HEK293T (cell line): ENCODE measurements at regions not wholly inside any gene's neighbourhood (a gene's known extent, or its start where the extent isn't known, plus 50 kb on each side); places are given as distances from the start of the nearest gene placed in this dataset.

ENCODE experiments used
- ARNT ChIP-seq: fragments of 450-650 bp; IDR thresholded peaks from 2 replicates; pipeline ENCODE4 v1.6.1; 2017; ENCODE audit warnings: mild to moderate bottlenecking
- FOXA1 ChIP-seq: fragments of 450-650 bp; IDR thresholded peaks from 2 replicates; pipeline ENCODE4 v1.6.1; 2016; ENCODE audit warnings: mild to moderate bottlenecking
- FOXM1 ChIP-seq: fragments of 450-650 bp; IDR thresholded peaks from 2 replicates; pipeline ENCODE4 v1.6.1; 2017; ENCODE audit warnings: mild to moderate bottlenecking, borderline replicate concordance
- L3MBTL2 ChIP-seq: fragments of 450-650 bp; conservative IDR thresholded peaks from 2 replicates; pipeline ENCODE4 v1.6.1; 2016; ENCODE audit warnings: mild to moderate bottlenecking
- NFRKB ChIP-seq: fragments of 450-650 bp; IDR thresholded peaks from 2 replicates; pipeline ENCODE4 v1.6.1; 2016; ENCODE audit warnings: mild to moderate bottlenecking, moderate library complexity
- SP1 ChIP-seq: fragments of 450-650 bp; IDR thresholded peaks from 2 replicates; pipeline ENCODE4 v1.6.1; 2017
- TARDBP ChIP-seq: fragments of 450-650 bp; IDR thresholded peaks from 2 replicates; pipeline ENCODE4 v1.6.1; 2016

- TF ChIP-seq NFRKB (no peak), FOXA1 (no peak), L3MBTL2 (no peak), ARNT (no peak), TARDBP (no peak), SP1 (no peak), FOXM1 (no peak)
These were observed 472.1 kb upstream of the TSHZ3 start for GRCh38 chr19:31821346-31821745.
